Parathyroid adenoma (tissue), 2 donors: ENCODE measurements at regions not wholly inside any gene's neighbourhood (a gene's known extent, or its start where the extent isn't known, plus 50 kb on each side); places are given as distances from the start of the nearest gene placed in this dataset.

Source experiments
- H2AFZ ChIP-seq: fragments of 300-600 bp; sonication (generic); one replicate; pipeline ENCODE4 v1.7.0; 2017; ENCODE audit warnings: antibody characterized with exemption, mild to moderate bottlenecking
- H3K27ac ChIP-seq: fragments of 300-600 bp; sonication (generic); one replicate; pipeline ENCODE4 v1.7.0; 2017
- H3K27me3 ChIP-seq: fragments of 300-600 bp; sonication (generic); one replicate; pipeline ENCODE4 v1.7.0; 2017; ENCODE audit warnings: low read length; ENCODE audit not compliant: control insufficient read depth, insufficient read depth
- H3K36me3 ChIP-seq: fragments of 300-600 bp; sonication (generic); one replicate; pipeline ENCODE4 v1.7.0; 2017; ENCODE audit warnings: low read length; ENCODE audit not compliant: control insufficient read depth, insufficient read depth
- H3K4me1 ChIP-seq: fragments of 300-600 bp; sonication (generic); one replicate; pipeline ENCODE4 v1.7.0; 2017; ENCODE audit warnings: control low read depth
- H3K4me2 ChIP-seq: fragments of 300-600 bp; sonication (generic); one replicate; pipeline ENCODE4 v1.7.0; 2017; ENCODE audit warnings: low read length
- H3K4me3 ChIP-seq: fragments of 300-600 bp; sonication (generic); one replicate; pipeline ENCODE4 v1.7.0; 2017; ENCODE audit warnings: low read depth, low read length
- H3K79me2 ChIP-seq: fragments of 300-600 bp; sonication (generic); one replicate; pipeline ENCODE4 v1.7.0; 2017; ENCODE audit warnings: control low read depth
- H3K9ac ChIP-seq: fragments of 300-600 bp; sonication (generic); one replicate; pipeline ENCODE4 v1.7.0; 2017; ENCODE audit warnings: mild to moderate bottlenecking
- H3K9me3 ChIP-seq: fragments of 300-600 bp; sonication (generic); one replicate; pipeline ENCODE4 v1.7.0; 2017; ENCODE audit warnings: low read length; ENCODE audit not compliant: control insufficient read depth
- CTCF ChIP-seq: fragments of 300-600 bp; sonication (generic); IDR thresholded peaks from one replicate; pipeline ENCODE4 v1.7.0; 2017; ENCODE audit warnings: antibody characterized with exemption, mild to moderate bottlenecking
- donor health status: primary hyperparathyroidism.

GRCh38 chr4:180363815-180364214 is 1879.4 kb upstream of the TENM3 start:
- Histone ChIP-seq H3K4me1 (no peaks in the 10 kb centered on the region), H3K27me3 (no peaks in the 10 kb centered on the region), H3K4me2 (no peak overlapping the region), H3K27ac (no peak overlapping the region), H2AFZ (no peak overlapping the region), H3K9me3 (no peaks in the 10 kb centered on the region), H3K4me3 (no peak overlapping the region), H3K9ac (no peak overlapping the region), H3K79me2 (no peaks in the 10 kb centered on the region), H3K36me3 (no peaks in the 10 kb centered on the region)
- no peak for TF ChIP-seq CTCF

- no peak overlapping the region for H3K27ac ChIP-seq
- H3K27me3 ChIP-seq: no peaks in the 10 kb centered on the region
- no peaks in the 10 kb centered on the region for H3K4me1 ChIP-seq
- no peak overlapping the region for H2AFZ ChIP-seq
- no peak for TF ChIP-seq CTCF
- H3K4me3 ChIP-seq: no peak overlapping the region
- H3K79me2 ChIP-seq: no peaks in the 10 kb centered on the region
- H3K4me2 ChIP-seq: no peak overlapping the region
- no peaks in the 10 kb centered on the region for H3K9me3 ChIP-seq
- no peak overlapping the region for H3K9ac ChIP-seq
- no peaks in the 10 kb centered on the region for H3K36me3 ChIP-seq
These were observed 1870.5 kb upstream of the TENM3 start for GRCh38 chr4:180372691-180373090.

- no peaks in the 10 kb centered on the region for H3K9me3 ChIP-seq
- H3K27me3 ChIP-seq: no peaks in the 10 kb centered on the region
- H3K79me2 ChIP-seq: no peaks in the 10 kb centered on the region
- no peak overlapping the region for H3K27ac ChIP-seq
- H3K4me3 ChIP-seq: no peak overlapping the region
- no peaks in the 10 kb centered on the region for H3K4me1 ChIP-seq
- H3K9ac ChIP-seq: no peak overlapping the region
- H3K36me3 ChIP-seq: no peaks in the 10 kb centered on the region
- no peak for TF ChIP-seq CTCF
- H2AFZ ChIP-seq: no peak overlapping the region
- H3K4me2 ChIP-seq: no peak overlapping the region
These were observed 1865.5 kb upstream of the TENM3 start for GRCh38 chr4:180377741-180378140.

GRCh38 chr4:180380733-180381132 is 1862.5 kb upstream of the TENM3 start:
- Histone ChIP-seq H3K4me2 (no peak overlapping the region), H2AFZ (no peak overlapping the region), H3K79me2 (no peaks in the 10 kb centered on the region), H3K9me3 (no peaks in the 10 kb centered on the region), H3K4me1 (no peaks in the 10 kb centered on the region), H3K27ac (no peak overlapping the region), H3K27me3 (no peaks in the 10 kb centered on the region), H3K36me3 (no peaks in the 10 kb centered on the region), H3K9ac (no peak overlapping the region), H3K4me3 (no peak overlapping the region)
- TF ChIP-seq CTCF: no peak

- Histone ChIP-seq H3K9me3 (no peaks in the 10 kb centered on the region), H3K36me3 (no peaks in the 10 kb centered on the region), H3K4me3 (no peak overlapping the region), H2AFZ (no peak overlapping the region), H3K27me3 (no peaks in the 10 kb centered on the region), H3K27ac (no peak overlapping the region), H3K79me2 (no peaks in the 10 kb centered on the region), H3K4me2 (no peak overlapping the region), H3K4me1 (no peaks in the 10 kb centered on the region), H3K9ac (no peak overlapping the region)
- TF ChIP-seq CTCF: no peak
These were observed 1851.6 kb upstream of the TENM3 start for GRCh38 chr4:180391613-180392012.
